GM18499 (cell line): ENCODE measurements at regions not wholly inside any gene's neighbourhood (a gene's known extent, or its start where the extent isn't known, plus 50 kb on each side); places are given as distances from the start of the nearest gene placed in this dataset.

ENCODE experiments used
- ATAC-seq: cut with Tn5 transposase; IDR thresholded peaks from one replicate; pipeline ENCODE4 v1.9.1; 2021; ENCODE audit warnings: moderate number of reproducible peaks; ENCODE audit not compliant: insufficient read depth, unreplicated experiment

DNA sequence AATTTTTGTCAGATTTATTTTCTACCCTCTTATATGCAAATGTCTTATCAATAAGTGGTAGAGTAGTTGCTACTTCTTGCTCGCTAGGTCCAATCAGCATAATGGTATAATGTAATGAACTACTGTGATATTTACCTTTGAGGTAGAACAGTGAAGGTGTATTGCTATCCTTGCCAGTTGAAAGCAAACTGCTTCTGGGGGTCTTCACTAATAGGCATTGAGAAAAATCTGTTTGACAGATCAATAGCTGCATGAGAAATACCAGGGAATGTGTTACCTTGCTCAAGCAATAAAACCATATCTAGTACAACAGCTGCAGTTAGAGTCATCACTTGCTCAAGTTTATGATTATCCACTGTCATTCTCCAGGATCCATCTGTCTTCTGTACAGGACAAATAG is 50.1 kb upstream of the EFEMP1 start:
- no peak for ATAC-seq

GRCh38 chr2:55976681-55977080 is 53.1 kb upstream of the EFEMP1 start:
- ATAC-seq: no peak

DNA sequence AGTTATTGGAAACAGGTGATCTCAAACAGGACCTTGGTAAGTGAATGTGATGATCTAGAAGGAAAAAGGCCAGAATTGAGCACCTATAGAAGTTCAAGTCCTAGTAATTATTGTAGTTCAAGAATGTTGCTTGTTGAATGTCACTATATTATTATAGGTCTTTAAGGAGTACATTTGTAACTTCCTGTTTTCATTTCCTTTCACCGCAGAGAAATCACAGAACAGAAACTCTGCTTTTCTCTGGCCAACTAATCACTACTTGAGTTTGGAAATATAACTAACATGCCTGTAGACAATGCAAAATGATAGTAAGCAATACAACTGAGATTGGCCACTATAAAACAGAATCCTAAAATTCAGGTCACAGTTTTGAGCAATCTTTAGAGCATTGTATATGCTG is 61.8 kb upstream of the EFEMP1 start:
- ATAC-seq: peak; percentile 93

GRCh38 chr2:55986001-55986400 is 62.4 kb upstream of the EFEMP1 start:
- no peak for ATAC-seq

DNA sequence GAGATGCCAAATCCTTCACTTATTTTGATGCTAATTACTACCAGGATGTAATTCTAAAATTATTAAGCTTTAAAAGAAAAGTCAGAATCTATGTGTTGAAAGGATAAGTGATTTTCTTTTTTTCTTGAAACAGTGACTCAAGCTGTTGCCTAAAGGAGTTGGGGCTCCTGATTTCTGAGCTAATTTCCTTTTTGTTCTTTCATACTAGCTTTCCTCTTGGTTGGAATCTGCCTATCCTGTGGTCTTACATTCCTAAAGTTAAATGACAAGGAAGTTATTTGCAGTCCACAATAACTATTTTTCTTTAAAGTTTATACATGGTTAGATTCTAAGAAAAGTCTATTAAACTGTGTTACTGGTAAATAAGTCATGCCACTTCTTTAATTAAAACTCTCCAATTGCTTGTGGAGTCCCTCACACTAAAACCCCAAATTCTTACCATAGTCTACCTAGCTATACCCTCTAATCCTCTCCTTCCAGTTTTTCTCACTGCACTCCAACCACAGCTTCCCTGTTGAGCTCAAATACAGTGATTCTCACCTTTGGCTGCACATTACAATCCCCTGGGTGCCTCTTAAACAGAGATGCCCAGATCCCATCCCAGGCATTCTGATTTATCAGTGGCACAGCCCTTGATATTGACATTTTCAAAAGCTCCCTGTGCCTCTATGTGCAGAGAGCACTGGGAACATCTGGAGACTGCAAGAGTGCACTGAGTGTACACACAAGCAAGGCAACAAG is 63.3 kb upstream of the EFEMP1 start:
- ATAC-seq: no peak

DNA sequence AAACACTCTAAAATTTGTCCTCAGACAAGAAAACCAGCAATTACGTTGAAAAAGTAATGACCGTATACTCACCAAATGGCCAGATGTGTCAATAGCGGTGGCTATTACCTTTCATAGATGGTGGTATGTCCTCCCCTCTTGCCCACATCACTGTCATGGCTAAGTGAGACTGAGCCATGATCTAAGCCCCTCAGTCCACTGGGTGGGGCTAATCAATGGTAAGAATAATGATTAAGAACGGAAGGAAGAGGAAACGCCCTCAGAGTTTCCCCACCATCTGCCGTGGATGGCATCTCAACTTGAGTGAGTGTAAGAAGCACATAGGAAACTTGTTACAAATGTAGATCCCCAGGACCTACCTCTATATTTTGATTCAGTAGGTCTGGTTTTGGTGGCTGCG is 65.8 kb upstream of the EFEMP1 start:
- no peak for ATAC-seq

DNA sequence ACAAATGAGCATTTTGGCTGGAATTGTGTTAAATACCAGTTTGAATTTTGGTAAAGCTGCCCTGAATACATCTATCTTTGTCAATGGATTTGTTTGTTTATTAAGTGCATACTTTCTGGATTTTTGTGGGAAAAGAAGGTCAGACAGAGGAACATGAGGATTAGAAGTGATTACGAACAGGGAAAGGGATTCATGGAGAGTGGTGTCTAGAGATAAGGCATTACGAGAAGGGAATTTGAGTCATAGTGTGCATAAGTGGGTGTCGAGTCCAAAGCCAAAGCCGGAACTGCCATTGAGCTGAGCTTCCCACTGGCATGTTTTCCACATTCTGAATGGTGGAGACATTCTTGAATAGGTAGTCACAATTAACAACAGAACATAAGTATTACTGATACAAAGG is 68.9 kb upstream of the EFEMP1 start:
- ATAC-seq: no peak

DNA sequence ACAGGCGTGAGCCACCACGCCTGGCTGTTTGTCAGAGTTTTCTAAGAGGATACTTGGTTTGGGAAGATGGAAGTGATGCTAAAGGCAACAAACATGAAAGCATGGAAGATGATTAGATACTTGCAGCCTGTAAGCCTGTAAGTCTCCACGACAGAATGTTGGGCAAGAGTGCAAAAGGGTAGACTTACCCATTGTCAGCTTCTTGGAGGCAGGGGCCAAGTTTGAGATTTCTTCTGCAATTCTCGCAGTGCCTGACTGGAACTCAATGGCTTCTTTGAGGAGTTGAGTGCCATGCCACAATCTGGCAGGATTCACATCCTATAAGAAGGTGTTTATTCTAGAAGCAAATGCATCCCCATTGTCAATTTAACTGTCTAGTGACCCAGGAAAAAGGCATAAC is 70.1 kb upstream of the EFEMP1 start:
- no peak for ATAC-seq

- ATAC-seq: no peak
Observed at GRCh38 chr2:55995211-55995610, 71.6 kb upstream of the EFEMP1 start.

DNA sequence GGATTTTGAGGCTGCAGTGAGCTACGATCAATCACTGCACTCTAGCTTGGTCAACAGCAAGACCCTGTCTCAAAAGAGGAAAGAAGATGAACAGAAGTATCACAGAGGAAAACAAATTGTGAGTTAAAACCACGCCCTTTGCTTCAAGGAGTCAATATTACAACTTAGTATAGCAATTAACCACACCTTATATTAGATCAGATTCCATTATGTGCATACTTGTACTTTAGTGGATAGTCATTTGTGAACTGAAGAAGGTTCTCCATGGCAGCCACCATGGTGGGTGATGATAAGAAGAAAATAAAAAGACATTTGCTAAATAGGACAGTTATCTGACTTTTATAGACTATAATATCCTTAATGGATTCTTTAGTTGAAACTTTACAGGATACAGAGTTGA is 72.3 kb upstream of the EFEMP1 start:
- no peak for ATAC-seq

GRCh38 chr2:55999231-55999630 is 75.6 kb upstream of the EFEMP1 start:
- ATAC-seq: no peak

DNA sequence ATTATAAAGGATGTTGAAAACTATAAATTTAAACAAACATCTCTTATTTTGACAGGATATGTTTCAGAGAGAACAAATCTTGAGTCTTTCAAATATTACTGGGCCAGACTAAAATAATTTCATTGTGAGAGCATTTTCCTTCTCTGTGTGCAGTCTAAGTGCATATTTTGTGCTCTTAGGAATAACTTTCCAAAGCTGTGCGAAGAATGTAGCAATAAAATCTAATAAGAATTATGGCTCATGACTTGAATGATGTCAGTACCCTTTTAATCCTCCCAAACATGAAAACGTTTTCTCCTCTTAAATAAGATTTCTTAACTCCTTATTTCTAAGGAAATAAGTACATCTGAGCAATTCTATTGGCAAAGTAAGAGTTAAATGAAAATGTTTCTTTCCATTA is 76.2 kb upstream of the EFEMP1 start:
- no peak for ATAC-seq

GRCh38 chr2:56001947-56002346 is 78.4 kb upstream of the EFEMP1 start:
- ATAC-seq: no peak

GRCh38 chr2:56008661-56009431 is 85.3 kb upstream of the EFEMP1 start:
- no peak for ATAC-seq

GRCh38 chr2:56009758-56010458 is 86.3 kb upstream of the EFEMP1 start:
- no peak for ATAC-seq

DNA sequence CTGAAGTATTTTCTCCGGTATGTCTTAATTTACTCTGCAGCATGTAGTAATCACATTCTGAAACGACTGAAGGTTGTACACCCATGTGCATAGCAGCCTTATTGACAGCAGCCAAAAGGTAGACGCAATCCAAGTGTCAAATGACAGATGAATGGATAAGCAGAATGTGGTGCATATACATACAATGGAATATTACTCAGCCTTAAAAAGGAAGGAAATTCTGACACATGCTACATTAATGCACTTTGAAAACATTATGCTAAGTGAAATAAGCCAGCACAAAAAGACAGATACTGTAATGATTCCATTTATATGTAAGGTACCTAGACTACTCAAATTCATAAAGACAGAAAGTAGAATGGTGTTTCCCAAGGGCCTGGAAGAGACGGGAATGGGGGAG is 88.0 kb upstream of the EFEMP1 start:
- no peak for ATAC-seq

GRCh38 chr2:56012221-56012765 is 88.7 kb upstream of the EFEMP1 start:
- no peak for ATAC-seq

GRCh38 chr2:56013475-56013874 is 89.9 kb upstream of the EFEMP1 start:
- no peak for ATAC-seq

GRCh38 chr2:56014046-56014730 is 90.6 kb upstream of the EFEMP1 start:
- ATAC-seq: no peak

GRCh38 chr2:56015711-56016115 is 92.1 kb upstream of the EFEMP1 start:
- no peak for ATAC-seq
